Kidney capillary endothelial cell (primary cell): ENCODE measurements at regions not wholly inside any gene's neighbourhood (a gene's known extent, or its start where the extent isn't known, plus 50 kb on each side); places are given as distances from the start of the nearest gene placed in this dataset.

Source experiments
- DNase-seq: peaks from one replicate; pipeline ENCODE4 v3.0.0-alpha.2; 2018; ENCODE audit warnings: low spot score

GRCh38 chr18:22355598-22355997 is 62.1 kb downstream of the CTAGE1 start:
- no peak for DNase-seq

GRCh38 chr18:22355069-22355468 is 62.6 kb downstream of the CTAGE1 start:
- DNase-seq: no peak

- no peak for DNase-seq
Measured at GRCh38 chr18:22349966-22350365, 67.7 kb downstream of the CTAGE1 start.

GRCh38 chr18:22349317-22349898 is 68.3 kb downstream of the CTAGE1 start:
- no peak for DNase-seq

GRCh38 chr18:22348521-22349316 is 69.0 kb downstream of the CTAGE1 start:
- DNase-seq: peak; percentile 57

GRCh38 chr18:22347606-22348511 is 69.9 kb downstream of the CTAGE1 start:
- no peak for DNase-seq

- no peak for DNase-seq
Measured at GRCh38 chr18:22346953-22347605, 70.6 kb downstream of the CTAGE1 start.

- peak; percentile 75 for DNase-seq
Measured at GRCh38 chr18:22346401-22346952, 71.2 kb downstream of the CTAGE1 start.

- DNase-seq: no peak
Measured at GRCh38 chr18:22345718-22346117, 72.0 kb downstream of the CTAGE1 start.

- no peak for DNase-seq
Measured at GRCh38 chr18:22344908-22345670, 72.6 kb downstream of the CTAGE1 start.

- no peak for DNase-seq
Measured at GRCh38 chr18:22344445-22344844, 73.3 kb downstream of the CTAGE1 start.

GRCh38 chr18:22343613-22344012 is 74.1 kb downstream of the CTAGE1 start:
- no peak for DNase-seq

GRCh38 chr18:22342625-22343024 is 75.1 kb downstream of the CTAGE1 start:
- DNase-seq: no peak

- no peak for DNase-seq
Measured at GRCh38 chr18:22340331-22340730, 77.4 kb downstream of the CTAGE1 start.

GRCh38 chr18:22339913-22340312 is 77.8 kb downstream of the CTAGE1 start:
- no peak for DNase-seq

- DNase-seq: no peak
Measured at GRCh38 chr18:22337833-22338232, 79.9 kb downstream of the CTAGE1 start.

GRCh38 chr18:22337306-22337705 is 80.4 kb downstream of the CTAGE1 start:
- no peak for DNase-seq

GRCh38 chr18:22336406-22336805 is 81.3 kb downstream of the CTAGE1 start:
- no peak for DNase-seq

GRCh38 chr18:22335731-22336198 is 82.0 kb downstream of the CTAGE1 start:
- DNase-seq: no peak

- DNase-seq: no peak
Measured at GRCh38 chr18:22334567-22334966, 83.1 kb downstream of the CTAGE1 start.

- no peak for DNase-seq
Measured at GRCh38 chr18:22332590-22332989, 85.1 kb downstream of the CTAGE1 start.
